Urinary bladder (tissue), 3 donors: ENCODE measurements at regions not wholly inside any gene's neighbourhood (a gene's known extent, or its start where the extent isn't known, plus 50 kb on each side); places are given as distances from the start of the nearest gene placed in this dataset.

ENCODE experiments used
- DNase-seq: peaks from one replicate; pipeline ENCODE4 v3.0.0-alpha.2; 2015; ENCODE audit errors: extremely low spot score
- H3K27ac ChIP-seq: one replicate; pipeline ENCODE4 v1.5.1; 2013; ENCODE audit warnings: low read depth, mild to moderate bottlenecking, moderate library complexity
- H3K36me3 ChIP-seq: one replicate; pipeline ENCODE4 v1.6.1; 2013; ENCODE audit warnings: mild to moderate bottlenecking, moderate library complexity; ENCODE audit not compliant: insufficient read depth
- H3K4me1 ChIP-seq: one replicate; pipeline ENCODE4 v1.6.1; 2013; ENCODE audit warnings: mild to moderate bottlenecking, moderate library complexity; ENCODE audit not compliant: insufficient read depth
- H3K4me3 ChIP-seq: one replicate; pipeline ENCODE4 v1.5.1; 2013; ENCODE audit warnings: low read depth, low read length
- WGBS: extraction: QIAGEN DNeasy Blood & Tissue Kit; methylation state at CpG from one replicate; pipeline ENCODE4 v1.1.7; 2013; 5-methylcytosine and 5-hydroxymethylcytosine counted together
- donor health status: healthy with polysubstance abuse.
- donor health status: healthy.

GRCh38 chr2:133967326-133967725 lies 286.5 kb upstream of the MGAT5 start:
- WGBS, result 77% methylated on average over 4 of the region's 4 CpGs
- Histone ChIP-seq H3K4me3 (no peak overlapping the region), H3K36me3 (no peaks in the 10 kb centered on the region), H3K27ac (no peak overlapping the region), H3K4me1 (no peaks in the 10 kb centered on the region)
- DNase-seq, result no peak

- no peak overlapping the region for H3K27ac ChIP-seq
- 91% methylated on average over 3 of the region's 3 CpGs for WGBS
- H3K4me1 ChIP-seq, result no peaks in the 10 kb centered on the region
- H3K36me3 ChIP-seq, result no peaks in the 10 kb centered on the region
- H3K4me3 ChIP-seq, result no peak overlapping the region
- DNase-seq, result no peak
Measured at GRCh38 chr2:133968446-133968845, 285.4 kb upstream of the MGAT5 start.

GRCh38 chr2:133970641-133971040 lies 283.2 kb upstream of the MGAT5 start:
- Histone ChIP-seq H3K4me1 (no peaks in the 10 kb centered on the region), H3K27ac (no peak overlapping the region), H3K36me3 (no peaks in the 10 kb centered on the region), H3K4me3 (no peak overlapping the region)
- no peak for DNase-seq
- 72% methylated on average over 6 of the region's 6 CpGs for WGBS

- no peak for DNase-seq
- 89% methylated on average over 2 of the region's 2 CpGs for WGBS
- Histone ChIP-seq H3K36me3 (no peaks in the 10 kb centered on the region), H3K4me1 (no peaks in the 10 kb centered on the region), H3K4me3 (no peak overlapping the region), H3K27ac (no peak overlapping the region)
Measured at GRCh38 chr2:133972297-133972696, 281.6 kb upstream of the MGAT5 start.

GRCh38 chr2:133972786-133973185 lies 281.1 kb upstream of the MGAT5 start:
- no peak for DNase-seq
- no peak overlapping the region for H3K4me3 ChIP-seq
- H3K36me3 ChIP-seq, result no peaks in the 10 kb centered on the region
- no peak overlapping the region for H3K27ac ChIP-seq
- 43% methylated on average over 8 of the region's 8 CpGs for WGBS
- H3K4me1 ChIP-seq, result no peaks in the 10 kb centered on the region

GRCh38 chr2:133974353-133974752 lies 279.5 kb upstream of the MGAT5 start:
- WGBS, result 97% methylated on average over 1 of the region's 1 CpG
- H3K36me3 ChIP-seq, result no peaks in the 10 kb centered on the region
- H3K4me1 ChIP-seq, result no peaks in the 10 kb centered on the region
- H3K4me3 ChIP-seq, result no peak overlapping the region
- no peak for DNase-seq
- H3K27ac ChIP-seq, result no peak overlapping the region

- H3K27ac ChIP-seq, result no peak overlapping the region
- 0% methylated on average over 1 of the region's 1 CpG for WGBS
- H3K4me1 ChIP-seq, result no peaks in the 10 kb centered on the region
- no peak overlapping the region for H3K4me3 ChIP-seq
- H3K36me3 ChIP-seq, result no peaks in the 10 kb centered on the region
- no peak for DNase-seq
Measured at GRCh38 chr2:133975135-133975534, 278.7 kb upstream of the MGAT5 start.

GRCh38 chr2:133975676-133976428 lies 278.0 kb upstream of the MGAT5 start:
- Histone ChIP-seq H3K36me3 (no peaks in the 10 kb centered on the region), H3K4me3 (no peak overlapping the region), H3K27ac (no peak overlapping the region), H3K4me1 (no peaks in the 10 kb centered on the region)
- DNase-seq, result no peak
- WGBS, result 39% methylated on average over 2 of the region's 2 CpGs

GRCh38 chr2:133976659-133977058 lies 277.2 kb upstream of the MGAT5 start:
- DNase-seq, result no peak
- Histone ChIP-seq H3K4me1 (no peaks in the 10 kb centered on the region), H3K27ac (no peak overlapping the region), H3K4me3 (no peak overlapping the region), H3K36me3 (no peaks in the 10 kb centered on the region)

GRCh38 chr2:133977405-133977804 lies 276.5 kb upstream of the MGAT5 start:
- H3K4me3 ChIP-seq, result no peak overlapping the region
- no peak overlapping the region for H3K27ac ChIP-seq
- no peak for DNase-seq
- no peaks in the 10 kb centered on the region for H3K4me1 ChIP-seq
- 64% methylated on average over 4 of the region's 4 CpGs for WGBS
- H3K36me3 ChIP-seq, result no peaks in the 10 kb centered on the region

- H3K36me3 ChIP-seq, result no peaks in the 10 kb centered on the region
- H3K27ac ChIP-seq, result no peak overlapping the region
- DNase-seq, result no peak
- H3K4me3 ChIP-seq, result no peak overlapping the region
- no peaks in the 10 kb centered on the region for H3K4me1 ChIP-seq
- 84% methylated on average over 6 of the region's 6 CpGs for WGBS
Measured at GRCh38 chr2:133982256-133982655, 271.6 kb upstream of the MGAT5 start.

- 96% methylated on average over 6 of the region's 6 CpGs for WGBS
- no peak for DNase-seq
Measured at GRCh38 chr2:133985563-133985962, 268.3 kb upstream of the MGAT5 start.

GRCh38 chr2:133986081-133986837 lies 267.6 kb upstream of the MGAT5 start:
- WGBS, result 56% methylated on average over 3 of the region's 3 CpGs
- no peak for DNase-seq
- Histone ChIP-seq H3K36me3 (no peaks in the 10 kb centered on the region), H3K4me1 (no peaks in the 10 kb centered on the region), H3K4me3 (no peak overlapping the region), H3K27ac (no peak overlapping the region)

More at GRCh38 chr2:133985563-133985962, 268.3 kb upstream of the MGAT5 start:
- no peak overlapping the region for H3K27ac ChIP-seq
- no peaks in the 10 kb centered on the region for H3K4me1 ChIP-seq
- H3K36me3 ChIP-seq, result no peaks in the 10 kb centered on the region
- no peak overlapping the region for H3K4me3 ChIP-seq
